ENCODE measurements at regions not wholly inside any gene's neighbourhood (a gene's known extent, or its start where the extent isn't known, plus 50 kb on each side); places are given as distances from the start of the nearest gene placed in this dataset.

- Histone ChIP-seq H2AK9ac (replicated peaks; ENCODE audit: low read depth, low read length, poor library complexity) (peak overlapping the region; percentile 60), H3K4me1 (ENCODE audit: control insufficient read depth, insufficient read depth, low read length) (peaks cover 20% of the 10 kb centered on the region), H3K27ac (ENCODE audit: insufficient read depth, low read length) (peak overlapping the region; percentile 88), H2BK15ac (ENCODE audit: low read depth, low read length) (peak overlapping the region; percentile 88), H4K91ac (ENCODE audit: insufficient read depth, low read depth, low read length) (peak overlapping the region; percentile 82), H3K56ac (ENCODE audit: extremely low read depth, insufficient read depth, low read length) (no peak overlapping the region; the same call in 1 of the 2 replicates), H4K20me1 (ENCODE audit: insufficient read depth, low read length) (peaks cover 10% of the 10 kb centered on the region; the same call in 1 of the 2 replicates), H3K9me3 (ENCODE audit: control insufficient read depth, insufficient read depth, low read length) (no peaks in the 10 kb centered on the region), H2BK20ac (ENCODE audit: low read depth, low read length) (peak overlapping the region; percentile 96), H3K18ac (ENCODE audit: low read depth, low read length) (peak overlapping the region; percentile 54; the same call in 1 of the 2 replicates), H2AK5ac (ENCODE audit: low read depth, low read length) (peak overlapping the region; percentile 98), H3K9ac (ENCODE audit: low read depth, low read length) (no peak overlapping the region), H4K8ac (ENCODE audit: low read depth in 2 of 2, low read length in 2 of 2) (peak overlapping the region in 1 of 2 experiments; percentile 75; a peak in 2 of 4 replicates), H3K4me2 (ENCODE audit: low read depth, low read length) (peak overlapping the region; percentile 33; the same call in 1 of the 2 replicates), H3K4me3 (ENCODE audit: insufficient read depth, low read depth, low read length) (no peak overlapping the region), H3K9me1 (ENCODE audit: insufficient read depth, low read length) (peaks cover 38% of the 10 kb centered on the region), H3K27me3 (ENCODE audit: control insufficient read depth, insufficient read depth, low read length) (no peaks in the 10 kb centered on the region), H3K23ac (ENCODE audit: low read depth, low read length) (peak overlapping the region; percentile 70), H2BK120ac (ENCODE audit: low read depth, low read length) (peak overlapping the region; percentile 83), H3K14ac (replicated peaks; ENCODE audit: low read depth, low read length) (peak overlapping the region; percentile 78), H2AFZ (replicated peaks; ENCODE audit: low read length, poor library complexity) (no peak overlapping the region), H3K79me1 (ENCODE audit: low read depth in 1 of 2, low read length in 2 of 2) (peaks cover 31 to 64% of the 10 kb centered on the region in 2 experiments), H3K36me3 (ENCODE audit: control insufficient read depth, insufficient read depth, low read length) (no peaks in the 10 kb centered on the region), H2BK5ac (ENCODE audit: low read depth, low read length, poor library complexity, severe bottlenecking) (peak overlapping the region; percentile 89), H3K4ac (ENCODE audit: low read depth, low read length) (peak overlapping the region; percentile 93), H4K5ac (ENCODE audit: low read depth, low read length) (peak overlapping the region; percentile 14; the same call in 1 of the 2 replicates)
- dilution Hi-C loops (cut with HindIII; ENCODE audit: low sequenced_read_pairs, unreplicated experiment) = no loop called here
- DNase-seq (peak; percentile 97), ATAC-seq (ENCODE audit: low read depth) (peak; percentile 71)
- WGBS, 2 experiments (ENCODE audit: extremely low coverage in 2 of 2, insufficient read length in 1 of 2) = no CpG with 5 or more reads among the region's 4 CpGs
- no TSS peak for BruUV-seq (replicated peaks)
- CTCF ChIA-PET = interaction anchor here (0.6 to 1.5 kb wide), 2 partner anchors 54 to 126 kb away, joined by 4 read pairs; no protein-coding TSS in a partner anchor
- POLR2A ChIA-PET (ENCODE audit: unreplicated experiment) = interaction anchor here (0.7 to 0.9 kb wide), 2 partner anchors 8 to 136 kb away, joined by 3 read pairs; no protein-coding TSS in a partner anchor
- in situ Hi-C loops (cut with MboI; ENCODE audit: low sequenced_read_pairs) = loop anchor here (5.0 kb wide), 1 partner anchor 138 kb away; no protein-coding TSS in a partner anchor
- intact Hi-C loops (cut with micrococcal nuclease) = no loop called here
- TF ChIP-seq CHD1 (IDR thresholded peaks at IDR 0.05; ENCODE audit: low read depth, low read length) (no peak), RAD21 (IDR thresholded peaks at IDR 0.05; ENCODE audit: low read length) (no peak; the same call in 1 of the 2 replicates), USF2 (IDR thresholded peaks at IDR 0.05; ENCODE audit: low read depth, low read length) (peak; percentile 61), CTCF (conservative IDR thresholded peaks at IDR 0.05; ENCODE audit: low read depth, low read length) (no peak), RCOR1 (IDR thresholded peaks at IDR 0.05; ENCODE audit: insufficient replicate concordance, low read length) (peak; percentile 88), RFX5 (IDR thresholded peaks at IDR 0.05; ENCODE audit: low read depth, low read length) (no peak), SMC3 (IDR thresholded peaks at IDR 0.05; ENCODE audit: low read depth, low read length) (0 out of 2 replicates have a peak, but pooled peaks have one; percentile 7), ELK1 (IDR thresholded peaks at IDR 0.05; ENCODE audit: borderline replicate concordance, low read depth, low read length) (no peak), MAZ (IDR thresholded peaks at IDR 0.05; ENCODE audit: borderline replicate concordance, low read depth, low read length) (peak; percentile 38; the same call in 1 of the 2 replicates), MAFK (IDR thresholded peaks at IDR 0.05; ENCODE audit: low read depth, low read length) (peak; percentile 21; the same call in 1 of the 2 replicates), POLR2A (IDR thresholded peaks at IDR 0.05; ENCODE audit: low read depth, low read length) (no peak), MXI1 (IDR thresholded peaks at IDR 0.05; ENCODE audit: borderline replicate concordance, low read depth, low read length) (peak; percentile 86), BHLHE40 (IDR thresholded peaks at IDR 0.05; ENCODE audit: low read depth, low read length) (peak; percentile 61; the same call in 1 of the 2 replicates)
Measured at GRCh38 chr9:109914280-109915027, 134.5 kb downstream of the PALM2AKAP2 start.

Measured in IMR-90 (cell line).